ENCODE measurements at regions not wholly inside any gene's neighbourhood (a gene's known extent, or its start where the extent isn't known, plus 50 kb on each side); places are given as distances from the start of the nearest gene placed in this dataset.
"Not testable (repeated sequence)": the region's sequence is repeated elsewhere in the genome, so short reads cannot be mapped to it uniquely, and the experiment has no call there.

DNA sequence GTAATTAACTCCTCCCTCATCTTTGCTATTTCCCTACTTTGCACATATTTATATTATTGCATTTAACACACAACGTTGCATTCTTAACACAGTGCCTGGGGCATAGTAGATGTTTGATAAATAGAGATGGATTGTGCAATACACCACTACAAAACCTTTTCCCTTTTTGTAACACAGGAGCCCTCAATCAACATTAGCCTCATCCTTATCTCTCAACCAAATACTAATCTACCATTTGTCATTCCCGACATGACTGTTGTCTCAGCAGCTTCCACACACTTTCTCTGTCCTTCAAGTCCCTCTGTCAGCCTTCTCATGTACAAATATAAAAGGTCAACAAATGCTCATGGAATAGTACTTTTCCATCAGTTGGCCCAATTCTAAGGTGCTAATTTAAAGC is 78.9 kb upstream of the KCNK2 start:
- Histone ChIP-seq H3K4me1 (replicated peaks) (0 out of 2 replicates have a peak, but pooled peaks cover 3% of the 10 kb centered on the region), H3K4me3 (no peak overlapping the region), H3K36me3 (no peaks in the 10 kb centered on the region), H3K27me3 (replicated peaks) (no peaks in the 10 kb centered on the region), H3K27ac (no peak overlapping the region), H3K9me3 (replicated peaks) (no peaks in the 10 kb centered on the region)
- DNase-seq (ENCODE audit: low read depth in 1 of 2, low spot score in 2 of 2): no peak

DNA sequence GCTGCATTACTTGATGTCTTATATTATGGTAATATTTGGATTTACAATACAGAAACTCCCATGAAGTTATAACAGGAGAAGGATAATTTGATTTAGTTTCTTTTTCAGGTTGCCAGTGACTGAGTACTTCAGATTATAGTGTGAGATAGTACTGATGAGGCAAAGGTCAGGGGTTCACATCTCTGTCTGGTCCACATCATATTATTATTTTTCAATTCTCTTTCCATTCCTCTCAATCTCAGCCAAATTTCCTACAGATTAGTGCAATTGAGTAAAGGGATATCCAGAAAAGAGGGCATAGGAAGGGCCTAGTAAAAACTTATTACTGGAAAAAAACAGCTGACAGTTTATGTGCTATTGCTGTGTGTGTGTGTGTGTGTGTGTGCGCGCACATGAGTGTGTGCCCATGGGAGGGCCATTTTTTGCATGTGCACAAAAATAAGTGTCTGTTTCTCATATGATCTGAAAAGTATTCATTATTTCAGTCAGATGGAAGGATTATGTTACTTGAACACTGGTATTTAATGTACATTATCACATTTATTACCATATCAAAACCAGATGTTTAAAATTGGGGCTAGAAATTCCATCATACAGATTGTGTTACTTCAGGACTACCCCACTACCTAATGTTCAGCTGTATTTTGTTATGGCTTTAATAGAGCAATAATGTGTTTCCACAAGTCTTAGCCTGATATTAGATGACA is 78.3 kb upstream of the KCNK2 start:
- H3K36me3 ChIP-seq: no peaks in the 10 kb centered on the region
- no peak for DNase-seq (ENCODE audit: low read depth in 1 of 2, low spot score in 2 of 2)
- H3K9me3 ChIP-seq (replicated peaks): no peaks in the 10 kb centered on the region
- no peaks in the 10 kb centered on the region for H3K27me3 ChIP-seq (replicated peaks)
- H3K4me1 ChIP-seq (replicated peaks): 0 out of 2 replicates have a peak, but pooled peaks cover 3% of the 10 kb centered on the region
- H3K27ac ChIP-seq: no peak overlapping the region
- no peak overlapping the region for H3K4me3 ChIP-seq

DNA sequence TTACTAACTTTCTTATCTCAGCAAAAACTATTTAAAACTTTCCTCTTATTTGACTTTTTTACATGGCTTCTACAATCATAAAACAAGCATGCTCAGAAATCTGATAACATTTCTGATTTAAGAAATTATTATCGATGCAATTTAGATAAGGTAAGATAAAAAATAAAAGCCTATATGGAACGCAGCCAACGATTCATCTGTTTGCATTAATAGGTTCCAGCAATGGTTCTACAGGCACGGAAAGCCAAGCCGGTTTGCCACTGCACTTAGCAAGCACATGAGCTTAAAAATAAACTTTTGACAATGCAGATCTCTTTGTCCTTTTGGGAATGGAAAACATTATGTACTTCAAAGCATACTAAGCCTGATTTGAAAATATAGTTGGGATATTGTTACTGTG is 77.5 kb upstream of the KCNK2 start:
- DNase-seq (ENCODE audit: low read depth in 1 of 2, low spot score in 2 of 2): no peak
- Histone ChIP-seq H3K4me1 (replicated peaks) (0 out of 2 replicates have a peak, but pooled peaks cover 3% of the 10 kb centered on the region), H3K27ac (no peak overlapping the region)

DNA sequence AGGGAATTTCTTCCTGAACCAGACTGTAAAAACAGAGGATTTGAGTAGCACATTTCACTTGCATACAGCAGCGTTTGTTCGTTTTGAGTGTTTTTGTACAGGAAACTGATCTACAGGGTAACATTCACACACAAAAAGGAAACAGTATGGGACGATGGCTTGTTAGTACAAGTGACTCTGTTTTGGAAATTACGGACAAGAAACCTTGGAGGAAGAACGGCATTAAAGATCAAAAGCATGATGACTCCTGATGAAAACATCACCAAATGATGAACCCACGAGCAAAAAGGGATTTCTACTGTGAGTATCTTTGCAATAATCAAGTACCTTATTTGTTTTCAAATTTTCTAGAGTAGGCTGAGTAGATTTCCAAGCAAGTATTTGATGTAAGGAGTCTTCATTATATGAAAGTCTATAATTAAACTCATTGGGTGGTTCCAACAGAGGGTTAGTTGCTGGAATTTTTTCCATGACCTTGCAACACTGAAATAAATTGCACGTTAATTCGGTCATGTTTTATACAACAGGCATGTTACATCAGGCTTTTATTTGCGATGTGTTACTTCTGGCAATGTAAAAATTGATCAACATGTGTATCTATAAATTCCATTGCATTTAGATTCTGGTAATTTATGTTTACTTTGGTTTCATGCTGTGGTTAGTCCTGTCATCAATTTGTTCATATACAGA is 76.7 kb upstream of the KCNK2 start:
- H3K4me1 ChIP-seq (replicated peaks): 0 out of 2 replicates have a peak, but pooled peaks cover 3% of the 10 kb centered on the region
- no peak overlapping the region for H3K4me3 ChIP-seq
- H3K27ac ChIP-seq: no peak overlapping the region
- no peak for DNase-seq (ENCODE audit: low read depth in 1 of 2, low spot score in 2 of 2)
- H3K9me3 ChIP-seq (replicated peaks): no peaks in the 10 kb centered on the region
- no peaks in the 10 kb centered on the region; the same call in 1 of the 2 replicates for H3K27me3 ChIP-seq (replicated peaks)
- no peaks in the 10 kb centered on the region for H3K36me3 ChIP-seq

More for the DNA sequence above, 77.5 kb upstream of the KCNK2 start:
- H3K9me3 ChIP-seq (replicated peaks): no peaks in the 10 kb centered on the region
- H3K36me3 ChIP-seq: no peaks in the 10 kb centered on the region
- no peaks in the 10 kb centered on the region; the same call in 1 of the 2 replicates for H3K27me3 ChIP-seq (replicated peaks)
- no peak overlapping the region for H3K4me3 ChIP-seq

DNA sequence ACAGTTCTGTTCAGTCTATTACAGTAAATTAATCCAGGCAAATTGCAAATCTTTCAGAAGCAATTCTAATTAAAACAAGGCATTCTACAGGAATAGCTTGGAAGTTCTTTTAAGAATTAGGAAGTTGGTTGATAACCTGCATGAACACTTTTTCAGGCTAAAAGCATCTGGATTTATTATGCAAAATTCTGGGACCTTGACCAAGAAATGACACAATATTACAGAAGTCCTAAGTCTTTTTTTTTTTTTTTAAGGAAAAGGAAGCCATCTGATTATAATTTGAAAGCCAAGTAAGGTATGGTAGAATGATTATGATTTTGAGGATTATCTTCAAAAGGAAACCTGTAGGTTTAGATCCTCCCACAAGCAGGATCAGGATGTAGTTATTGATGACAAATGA is 74.7 kb upstream of the KCNK2 start:
- Histone ChIP-seq H3K36me3 (no peaks in the 10 kb centered on the region), H3K4me1 (replicated peaks) (no peaks in the 10 kb centered on the region), H3K9me3 (replicated peaks) (no peaks in the 10 kb centered on the region), H3K27ac (no peak overlapping the region), H3K27me3 (replicated peaks) (no peaks in the 10 kb centered on the region; the same call in 1 of the 2 replicates), H3K4me3 (no peak overlapping the region)
- DNase-seq (ENCODE audit: low read depth in 1 of 2, low spot score in 2 of 2): no peak

DNA sequence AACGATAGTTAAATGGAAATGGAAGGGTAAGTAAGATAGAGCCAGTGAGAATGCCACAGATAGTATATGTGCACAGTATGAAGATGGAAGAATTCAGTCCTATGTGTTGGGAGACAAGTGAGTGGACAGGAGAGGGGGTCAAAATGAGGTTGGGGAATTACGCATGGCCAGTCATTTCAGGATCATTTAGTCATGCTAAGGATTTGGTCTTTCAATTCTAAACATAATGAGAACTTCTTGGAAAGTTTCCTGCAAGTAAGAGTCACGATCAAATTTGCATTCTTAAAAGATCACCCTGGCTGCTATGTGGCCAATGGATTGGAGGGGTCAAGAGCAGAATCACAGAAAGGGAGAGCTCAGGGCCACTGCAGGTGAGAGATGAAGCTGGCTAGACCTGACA is 64.0 kb upstream of the KCNK2 start:
- DNase-seq (ENCODE audit: low read depth in 1 of 2, low spot score in 2 of 2): no peak
- H3K27ac ChIP-seq: no peak overlapping the region

DNA sequence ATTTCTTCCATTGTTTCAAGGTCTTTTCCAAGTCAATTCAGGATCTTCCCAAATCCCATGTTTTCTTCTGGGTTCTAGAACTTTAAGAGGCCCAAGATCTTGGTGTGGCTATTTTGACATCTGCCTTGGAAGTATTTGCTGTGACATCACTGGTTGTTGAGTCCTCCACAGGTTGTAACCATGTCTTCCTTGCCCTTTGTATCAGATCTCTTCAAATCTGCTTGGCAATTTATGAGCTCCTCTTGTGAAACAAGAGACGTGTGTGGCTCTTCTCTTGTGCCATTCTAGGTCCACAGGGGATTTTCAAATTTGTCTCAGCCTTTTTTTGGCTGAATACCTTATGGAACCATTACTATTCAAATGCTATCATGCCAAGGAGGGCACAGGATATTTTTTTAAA is 60.3 kb upstream of the KCNK2 start:
- no peak overlapping the region for H3K27ac ChIP-seq
- H3K27me3 ChIP-seq (replicated peaks): no peaks in the 10 kb centered on the region; the same call in 1 of the 2 replicates
- no peak for DNase-seq (ENCODE audit: low read depth in 1 of 2, low spot score in 2 of 2)
- no peaks in the 10 kb centered on the region for H3K9me3 ChIP-seq (replicated peaks)
- H3K36me3 ChIP-seq: no peaks in the 10 kb centered on the region
- H3K4me1 ChIP-seq (replicated peaks): no peaks in the 10 kb centered on the region
- no peak overlapping the region for H3K4me3 ChIP-seq

More for the DNA sequence above, 64.0 kb upstream of the KCNK2 start:
- Histone ChIP-seq H3K4me3 (no peak overlapping the region), H3K36me3 (no peaks in the 10 kb centered on the region), H3K9me3 (replicated peaks) (no peaks in the 10 kb centered on the region), H3K27me3 (replicated peaks) (no peaks in the 10 kb centered on the region; the same call in 1 of the 2 replicates), H3K4me1 (replicated peaks) (no peaks in the 10 kb centered on the region)

DNA sequence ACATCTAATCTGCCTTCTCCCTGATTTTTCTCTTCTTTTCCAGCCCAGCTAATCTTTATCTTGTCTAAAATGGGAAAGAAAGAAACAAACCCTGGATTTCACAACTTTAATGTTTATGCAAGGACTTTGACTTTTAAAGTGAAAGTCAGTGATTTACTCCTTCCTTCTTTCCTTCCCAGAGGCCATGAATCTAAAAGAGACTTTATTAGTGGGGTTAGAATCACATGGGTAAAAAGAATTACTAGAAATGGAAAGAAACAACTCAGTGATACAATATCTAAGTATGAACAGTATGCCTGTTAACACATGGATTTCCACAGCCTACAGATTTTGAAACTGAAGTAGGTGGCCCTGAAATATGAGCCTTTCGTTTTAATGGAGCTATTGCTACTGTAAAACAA is 59.8 kb upstream of the KCNK2 start:
- no peaks in the 10 kb centered on the region for H3K9me3 ChIP-seq (replicated peaks)
- no peaks in the 10 kb centered on the region; the same call in 1 of the 2 replicates for H3K27me3 ChIP-seq (replicated peaks)
- no peaks in the 10 kb centered on the region for H3K36me3 ChIP-seq
- no peak overlapping the region for H3K4me3 ChIP-seq
- H3K4me1 ChIP-seq (replicated peaks): no peaks in the 10 kb centered on the region
- DNase-seq (ENCODE audit: low read depth in 1 of 2, low spot score in 2 of 2): no peak
- no peak overlapping the region for H3K27ac ChIP-seq

DNA sequence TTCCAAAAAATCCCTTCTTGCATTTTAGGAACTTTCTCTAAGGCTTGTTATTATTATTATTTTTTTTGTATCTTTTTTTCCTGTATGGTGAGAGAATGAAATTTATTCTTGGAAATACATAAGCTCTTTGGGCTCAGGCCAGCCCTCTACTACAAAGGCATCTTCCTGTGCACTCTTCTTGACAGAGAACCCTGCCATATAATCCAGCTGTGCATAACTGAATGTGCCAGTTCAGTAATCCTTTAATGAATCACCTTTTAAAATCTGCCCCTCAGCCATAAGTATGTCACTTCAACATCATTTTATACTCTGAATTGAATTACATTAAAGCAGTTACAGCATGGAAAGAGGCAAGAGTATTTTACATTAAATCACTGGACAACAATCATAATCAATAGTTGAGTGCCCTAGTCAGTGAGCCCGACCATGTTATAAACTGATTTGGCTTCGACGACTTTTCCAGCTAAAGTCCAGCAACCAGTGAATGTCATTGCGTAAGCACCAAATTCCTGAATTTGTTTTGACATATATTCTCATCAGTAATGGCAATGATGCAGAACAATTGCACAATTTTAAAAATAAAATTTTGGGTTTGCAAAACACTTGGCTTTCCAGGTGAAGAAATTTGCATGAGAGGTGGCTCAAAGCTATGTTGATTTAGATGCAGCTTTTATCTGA is 59.2 kb upstream of the KCNK2 start:
- Histone ChIP-seq H3K4me3 (no peak overlapping the region), H3K27ac (no peak overlapping the region), H3K27me3 (replicated peaks) (no peaks in the 10 kb centered on the region; the same call in 1 of the 2 replicates)

DNA sequence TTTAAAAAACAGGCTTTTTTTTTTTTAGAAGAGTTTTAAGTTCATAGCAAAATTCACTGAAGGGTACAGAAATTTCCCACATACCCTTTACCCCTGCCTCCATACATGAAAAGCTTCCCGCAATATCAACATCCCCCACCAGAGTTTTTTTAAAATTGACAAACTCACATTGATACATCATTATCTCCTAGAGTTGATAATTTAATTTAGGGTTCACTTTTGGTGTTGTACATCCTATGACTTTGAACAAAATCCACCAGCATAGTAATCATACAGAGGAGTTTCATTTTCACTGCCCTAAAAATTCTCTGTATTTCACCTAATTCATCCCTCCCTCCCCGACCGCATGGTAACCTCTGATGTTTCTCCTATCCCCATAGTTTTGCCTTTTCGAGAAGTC is 53.6 kb upstream of the KCNK2 start:
- no peak for DNase-seq (ENCODE audit: low read depth in 1 of 2, low spot score in 2 of 2)
- Histone ChIP-seq H3K27me3 (replicated peaks) (no peaks in the 10 kb centered on the region; the same call in 1 of the 2 replicates), H3K36me3 (no peaks in the 10 kb centered on the region), H3K4me1 (replicated peaks) (no peaks in the 10 kb centered on the region), H3K27ac (no peak overlapping the region), H3K4me3 (no peak overlapping the region), H3K9me3 (replicated peaks) (no peaks in the 10 kb centered on the region)

More for the DNA sequence above, 59.2 kb upstream of the KCNK2 start:
- no peak for DNase-seq (ENCODE audit: low read depth in 1 of 2, low spot score in 2 of 2)
- no peaks in the 10 kb centered on the region for H3K36me3 ChIP-seq
- no peaks in the 10 kb centered on the region for H3K4me1 ChIP-seq (replicated peaks)
- H3K9me3 ChIP-seq (replicated peaks): no peaks in the 10 kb centered on the region

DNA sequence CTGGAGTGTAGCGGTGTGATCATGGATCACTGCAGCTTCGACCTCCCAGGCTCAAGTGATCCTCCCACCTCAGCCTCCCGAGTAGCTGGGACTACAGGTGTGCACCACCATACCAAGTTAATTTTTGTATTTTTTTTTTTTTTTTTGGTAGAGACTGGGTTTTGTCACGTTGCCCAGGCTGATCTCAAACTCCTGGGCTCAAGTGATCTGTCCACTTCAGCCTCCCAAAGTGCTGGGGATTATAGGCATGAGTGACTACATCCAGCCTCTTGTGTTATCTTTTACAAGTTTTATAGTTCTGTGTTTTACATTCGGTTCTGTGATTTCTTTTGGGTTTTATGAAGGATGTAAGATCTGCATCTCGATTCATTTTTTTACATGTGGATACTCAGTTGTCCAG is 52.0 kb upstream of the KCNK2 start:
- not testable (repeated sequence) for H3K4me3 ChIP-seq; H3K27me3 ChIP-seq (replicated peaks); H3K36me3 ChIP-seq; H3K9me3 ChIP-seq (replicated peaks); H3K27ac ChIP-seq; H3K4me1 ChIP-seq (replicated peaks); DNase-seq (ENCODE audit: low read depth in 1 of 2, low spot score in 2 of 2)

DNA sequence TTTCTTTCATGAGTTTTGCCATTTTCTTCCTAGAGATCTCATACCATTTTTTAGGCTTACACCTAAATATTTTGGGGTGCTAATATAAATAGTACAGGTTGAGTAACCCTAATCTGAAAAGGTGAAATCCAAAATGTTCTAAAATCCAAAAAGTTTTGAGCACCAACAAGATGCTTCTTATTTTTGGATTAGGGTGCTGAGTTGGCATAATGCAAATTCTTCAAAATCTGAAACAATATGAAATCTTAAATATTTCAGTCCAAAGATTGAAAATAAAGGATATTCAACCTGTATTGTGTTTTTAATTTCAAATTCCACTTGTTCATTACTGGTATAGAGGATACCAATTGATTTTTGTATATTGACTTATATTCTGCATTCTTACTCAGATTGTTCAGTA is 51.1 kb upstream of the KCNK2 start:
- Histone ChIP-seq H3K27me3 (replicated peaks) (no peaks in the 10 kb centered on the region; the same call in none of the 2 replicates), H3K4me1 (replicated peaks) (no peaks in the 10 kb centered on the region), H3K36me3 (no peaks in the 10 kb centered on the region), H3K4me3 (no peak overlapping the region), H3K27ac (no peak overlapping the region), H3K9me3 (replicated peaks) (no peaks in the 10 kb centered on the region)
- DNase-seq (ENCODE audit: low read depth in 1 of 2, low spot score in 2 of 2): no peak

All from SJSA1 (cell line).